Breast epithelium (tissue), 3 donors: ENCODE measurements at regions not wholly inside any gene's neighbourhood (a gene's known extent, or its start where the extent isn't known, plus 50 kb on each side); places are given as distances from the start of the nearest gene placed in this dataset.

Experiments used
- CTCF ChIP-seq, 3 donors: fragments of 450-650 bp; IDR thresholded peaks; one replicate each; pipeline ENCODE4 v1.5.1; 2016 to 2017; ENCODE audit warnings: antibody characterized with exemption in 3 of 3, mild to moderate bottlenecking in 3 of 3, moderate library complexity in 3 of 3
- POLR2A ChIP-seq: fragments of 450-650 bp; IDR thresholded peaks from one replicate; pipeline ENCODE4 v1.6.1; 2016; ENCODE audit warnings: antibody characterized with exemption, mild to moderate bottlenecking, moderate library complexity

- TF ChIP-seq CTCF (IDR thresholded peaks at IDR 0.05) (no peak), POLR2A (no peak)
Measured at GRCh38 chr15:26280281-26280680, 417.2 kb upstream of the ATP10A start.
